T-helper 1 cell (primary cell): ENCODE measurements at regions not wholly inside any gene's neighbourhood (a gene's known extent, or its start where the extent isn't known, plus 50 kb on each side); places are given as distances from the start of the nearest gene placed in this dataset.

Source experiments
- DNase-seq, 5 donors: peaks; one replicate each; pipeline ENCODE4 v3.0.0-alpha.2; 2012 to 2020

DNA sequence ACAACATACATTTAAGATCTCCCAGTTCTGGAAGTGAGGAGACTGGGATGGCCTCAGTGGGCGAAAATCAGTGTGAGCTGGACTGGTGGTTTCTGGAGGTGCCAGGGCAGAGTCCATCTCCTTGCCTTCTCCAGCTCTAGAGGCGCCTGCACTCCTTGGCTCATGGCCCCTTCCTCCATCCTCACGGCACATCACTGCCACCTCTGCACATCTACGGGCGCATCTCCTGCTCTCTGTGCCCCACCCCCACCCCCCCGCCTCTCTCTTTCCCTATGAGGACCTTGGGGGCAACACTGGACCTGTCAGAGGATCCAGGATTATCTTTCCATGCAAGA, 62.8 kb upstream of the DIO3 start:
- DNase-seq = no peak

DNA sequence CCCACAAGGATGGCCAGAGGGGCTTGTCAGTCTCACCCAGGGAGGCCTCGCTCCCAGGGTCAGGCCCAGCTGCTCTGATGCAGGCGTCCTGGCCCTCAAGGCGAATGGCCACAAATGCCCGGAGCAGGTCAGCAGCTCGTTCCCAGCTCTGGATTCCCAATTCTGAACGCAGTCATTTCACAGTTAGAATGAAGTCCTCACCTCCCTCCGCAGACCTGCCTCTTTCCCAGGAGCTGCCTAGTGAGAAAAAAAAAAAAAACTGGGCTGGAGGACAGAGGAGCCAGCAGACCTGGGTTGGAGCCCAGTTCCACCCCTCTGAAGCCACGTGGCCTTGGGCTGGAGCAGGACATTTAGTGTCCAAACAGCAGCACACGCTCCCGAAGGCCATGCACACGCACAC, 62.2 kb upstream of the DIO3 start:
- DNase-seq = no peak

DNA sequence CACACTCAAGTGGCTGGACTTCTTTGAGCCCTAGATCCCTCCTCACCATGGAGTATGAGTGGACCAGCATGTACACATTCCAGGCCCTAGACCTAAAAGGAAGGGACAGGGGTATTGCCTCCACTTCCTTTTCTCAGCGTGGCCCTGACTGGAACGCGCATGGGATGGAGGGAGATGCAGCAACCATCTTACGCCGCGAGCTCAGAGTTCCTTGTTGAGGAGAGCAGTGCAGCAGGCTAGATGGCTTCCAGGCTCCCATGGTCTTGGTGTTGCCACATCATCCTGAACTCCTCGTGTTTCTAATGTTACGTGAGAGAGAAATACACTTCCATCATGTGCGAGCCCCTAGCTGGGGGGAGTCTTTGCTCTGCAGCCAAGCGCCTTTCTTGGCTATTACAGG, 61.8 kb upstream of the DIO3 start:
- no peak for DNase-seq

DNA sequence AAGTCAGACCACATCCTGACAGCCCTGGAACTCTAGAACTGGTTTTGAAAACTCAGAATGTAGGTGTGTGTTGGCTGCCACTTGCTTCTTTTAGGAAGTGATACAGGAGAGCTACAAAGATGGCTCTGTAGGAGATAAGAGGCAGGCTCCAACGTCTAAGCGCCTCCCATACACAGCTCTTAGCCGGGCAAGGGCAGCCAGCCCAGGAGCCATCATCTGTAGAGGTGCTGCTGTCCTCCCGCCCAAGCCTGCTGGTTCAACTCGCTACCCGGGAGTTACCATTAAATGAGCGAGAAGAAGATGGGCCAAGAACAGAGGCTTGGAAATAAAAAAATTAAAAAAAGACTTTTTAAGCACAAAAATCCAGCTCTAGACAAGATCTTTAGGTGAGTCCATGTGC, 61.2 kb upstream of the DIO3 start:
- no peak for DNase-seq

DNA sequence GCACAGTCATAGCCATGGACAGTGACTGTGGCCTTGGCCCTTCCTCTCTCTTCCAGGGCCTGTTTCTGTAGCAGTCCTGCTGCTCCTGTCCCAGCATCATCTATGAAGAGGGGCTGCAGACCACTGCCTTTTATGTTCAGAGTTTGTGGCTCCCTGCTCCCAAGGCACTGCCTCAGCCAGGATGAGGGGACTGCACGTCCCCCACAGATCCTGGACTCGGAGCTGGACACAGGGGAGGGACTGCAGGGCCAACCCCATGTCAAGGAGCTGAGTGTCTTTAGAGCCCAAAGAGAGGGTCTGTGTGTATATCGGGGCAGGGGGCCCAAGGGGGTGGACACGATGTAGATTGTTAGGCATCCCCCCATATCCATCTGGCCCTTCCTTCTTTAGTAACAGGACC, 60.6 kb upstream of the DIO3 start:
- no peak for DNase-seq

DNA sequence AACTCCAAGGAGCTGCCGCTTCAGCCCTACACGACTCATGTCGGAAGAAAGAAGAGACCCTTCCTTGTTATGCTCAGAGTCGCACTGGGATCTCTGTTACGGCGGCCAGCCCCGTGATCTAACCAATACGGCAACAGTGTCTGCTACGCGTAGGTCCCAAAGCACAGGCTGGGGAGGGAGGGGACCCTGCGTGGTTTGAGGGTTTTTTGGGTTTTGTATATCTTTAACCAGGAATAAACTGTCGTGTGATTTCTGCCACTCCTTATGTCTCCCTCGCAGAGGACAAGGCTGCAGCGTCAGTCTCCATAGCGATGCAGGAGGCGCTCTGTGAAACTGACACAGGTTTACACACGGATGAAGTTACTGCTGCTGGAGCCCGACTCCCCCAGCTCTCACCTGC, 60.0 kb upstream of the DIO3 start:
- no peak for DNase-seq

DNA sequence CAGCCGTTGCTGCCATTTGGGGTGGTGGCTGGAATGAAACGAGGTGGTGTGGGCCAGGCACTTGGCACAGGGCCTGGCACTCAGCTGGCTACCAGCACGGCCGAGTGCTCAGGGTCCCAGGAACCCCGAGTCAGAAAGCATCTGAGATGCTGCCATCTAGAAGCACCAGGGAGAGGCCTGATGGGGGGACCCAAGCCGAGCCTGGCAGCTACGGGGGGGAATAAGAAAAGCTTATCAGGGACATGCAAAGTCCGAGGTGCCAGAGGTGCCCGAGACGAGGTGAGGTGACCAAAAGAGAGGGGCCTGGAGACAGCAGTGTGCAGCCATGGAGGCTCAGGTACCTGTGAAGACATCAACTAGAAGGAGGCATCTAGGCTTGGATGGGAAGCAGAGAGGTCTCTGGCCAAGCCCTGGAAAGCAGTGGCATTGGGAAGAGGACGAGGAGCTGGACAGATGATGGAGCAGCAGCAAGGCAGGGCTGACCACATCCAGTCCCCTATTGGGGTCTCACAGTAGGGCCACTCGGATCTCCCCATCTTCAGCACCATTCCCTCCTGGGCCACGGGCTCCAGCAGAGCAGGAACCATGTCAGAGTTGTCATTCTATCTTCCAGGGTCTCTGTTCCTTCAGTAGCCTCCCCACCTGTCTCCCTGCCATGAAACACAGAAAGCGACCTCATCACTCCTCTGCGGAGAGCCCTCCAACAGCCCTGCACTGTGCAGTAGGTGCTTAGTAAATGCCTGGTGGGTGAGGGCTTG, 59.3 kb upstream of the DIO3 start:
- no peak for DNase-seq

DNA sequence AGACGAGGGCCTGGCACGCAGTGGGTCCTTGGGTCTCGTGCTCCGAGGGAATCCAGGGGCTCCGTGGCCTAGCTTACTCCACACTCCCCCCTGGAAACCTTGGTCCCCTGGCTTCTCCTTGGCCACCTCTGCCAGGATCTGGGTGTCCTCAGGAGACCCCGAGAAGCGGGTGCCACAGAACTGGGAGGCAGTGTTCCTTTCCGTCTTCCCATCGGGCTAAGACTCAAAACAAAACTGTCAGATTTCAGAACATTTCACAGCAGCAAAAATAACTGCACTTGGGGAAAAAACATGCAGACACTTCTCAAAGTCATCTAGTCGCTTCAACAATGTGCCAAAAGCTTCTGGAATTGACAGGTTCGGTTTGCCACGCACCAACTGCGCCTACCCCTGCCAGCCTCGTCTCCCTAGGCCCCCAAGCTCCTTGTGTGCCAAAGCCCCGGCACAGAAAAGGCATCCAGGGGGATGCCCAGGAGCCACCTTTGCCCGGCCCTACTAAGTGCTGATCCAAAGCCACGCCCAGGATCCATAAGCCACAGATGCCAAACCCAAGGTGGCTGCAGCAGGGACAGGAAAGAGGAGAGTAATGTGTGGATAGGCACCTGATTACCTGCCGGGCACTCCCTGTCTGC, 58.4 kb upstream of the DIO3 start:
- DNase-seq = no peak

DNA sequence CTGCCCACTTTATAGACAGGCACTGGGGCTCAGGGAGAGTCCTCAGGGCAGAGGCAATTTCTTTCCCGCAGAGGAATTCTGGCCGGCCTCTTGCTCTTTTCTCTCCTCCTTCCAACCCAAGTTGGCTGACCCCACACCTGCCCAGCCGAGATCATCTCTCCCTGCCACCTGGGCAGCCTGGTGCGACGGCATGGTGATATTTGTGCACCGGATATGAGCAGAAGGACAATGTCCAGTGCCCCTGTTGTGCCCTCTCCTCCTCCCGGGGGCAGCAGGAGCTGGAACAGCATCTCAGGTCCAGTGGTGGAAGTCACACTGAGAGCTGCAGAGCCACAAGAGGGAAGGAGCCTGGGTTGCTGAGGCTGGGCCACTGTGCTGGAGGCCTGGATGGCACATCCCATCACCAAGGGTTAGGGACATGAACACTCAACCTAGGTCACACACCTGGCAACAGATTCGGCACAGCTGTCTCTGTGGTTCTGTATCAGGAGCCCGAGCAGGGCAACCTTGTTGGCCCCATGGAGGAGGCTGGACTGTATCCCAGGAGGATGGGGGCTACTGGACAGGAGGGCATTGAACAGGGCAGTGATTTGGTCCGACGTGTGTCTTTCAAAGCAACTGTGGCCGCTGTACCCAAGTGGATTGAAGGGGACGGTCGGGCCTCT, 57.7 kb upstream of the DIO3 start:
- DNase-seq = no peak

DNA sequence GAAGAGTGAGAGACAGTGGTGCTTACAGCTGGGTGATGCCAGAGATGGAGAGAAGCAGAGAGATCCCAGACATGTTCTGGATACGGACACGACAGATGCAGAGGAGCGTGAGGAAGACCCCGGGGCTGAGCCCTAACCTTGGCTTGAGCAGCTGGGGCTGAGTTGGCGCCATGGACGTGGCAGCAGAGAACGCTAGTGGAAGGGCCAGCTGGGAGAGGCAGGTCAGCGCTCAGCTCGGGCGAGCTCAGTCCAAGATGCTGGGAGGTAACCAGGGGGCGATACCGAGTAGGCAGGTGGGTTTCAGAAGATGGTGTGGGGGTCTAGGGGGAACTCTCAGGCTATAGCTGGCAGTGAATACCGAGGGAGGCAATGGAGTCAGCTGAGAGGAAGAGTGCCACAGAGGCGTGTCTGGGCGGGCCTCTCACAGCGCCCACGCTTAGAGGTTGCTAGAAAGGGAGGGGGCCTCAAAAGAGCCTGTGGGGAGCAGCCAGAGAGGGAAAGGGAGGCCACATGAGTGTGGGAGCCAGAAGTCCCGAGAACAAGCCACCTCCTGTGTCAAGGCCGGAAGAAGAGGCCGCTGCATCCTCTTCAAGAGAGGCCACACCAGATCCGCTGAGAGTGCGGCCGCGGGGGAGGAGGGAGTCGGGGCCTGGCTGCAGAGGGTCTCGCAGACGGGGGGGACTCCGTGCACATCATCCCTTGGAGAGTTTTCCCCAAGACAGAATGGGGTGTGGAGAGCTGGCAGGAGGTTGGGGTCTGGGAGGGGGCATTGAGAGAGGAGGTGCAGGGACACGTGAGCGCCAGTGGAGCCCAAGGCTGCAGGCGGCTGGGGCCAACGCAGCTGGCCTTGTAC, 57.0 kb upstream of the DIO3 start:
- no peak for DNase-seq

DNA sequence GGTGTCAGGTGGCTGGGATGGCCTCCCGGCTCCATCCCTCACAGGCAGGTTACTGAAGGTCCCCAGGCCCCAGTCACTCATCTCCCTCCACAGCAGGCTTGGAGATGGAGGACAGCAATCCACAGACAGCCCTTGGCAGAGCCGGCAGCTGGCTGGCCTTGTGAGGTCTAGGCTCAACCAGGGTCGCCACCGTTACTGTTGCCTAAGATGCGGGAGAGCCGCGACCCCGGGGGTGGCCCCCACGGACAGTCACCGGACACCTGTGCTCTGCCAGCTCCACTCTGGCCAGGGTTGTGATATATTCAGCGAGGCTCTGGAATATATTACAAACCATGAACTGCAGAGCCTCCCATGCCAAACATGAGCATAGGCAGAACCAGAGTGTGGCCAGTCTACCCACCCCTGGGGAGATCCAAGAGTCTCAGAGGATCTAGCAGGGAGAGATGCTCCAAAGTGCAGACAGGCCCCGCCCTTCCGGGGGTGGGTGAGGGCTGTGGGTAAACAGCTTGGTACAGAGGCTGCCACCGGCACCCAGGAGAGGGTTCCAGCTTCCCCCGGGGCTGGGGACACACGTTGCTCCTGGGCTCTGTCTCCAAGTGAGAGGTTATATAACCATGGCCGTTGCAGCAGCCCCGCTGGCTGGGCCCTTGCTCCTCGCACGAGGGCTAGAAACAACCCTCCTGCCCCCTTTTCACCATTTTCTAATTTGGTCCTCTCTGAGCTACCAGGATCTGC, 55.9 kb upstream of the DIO3 start:
- no peak for DNase-seq

DNA sequence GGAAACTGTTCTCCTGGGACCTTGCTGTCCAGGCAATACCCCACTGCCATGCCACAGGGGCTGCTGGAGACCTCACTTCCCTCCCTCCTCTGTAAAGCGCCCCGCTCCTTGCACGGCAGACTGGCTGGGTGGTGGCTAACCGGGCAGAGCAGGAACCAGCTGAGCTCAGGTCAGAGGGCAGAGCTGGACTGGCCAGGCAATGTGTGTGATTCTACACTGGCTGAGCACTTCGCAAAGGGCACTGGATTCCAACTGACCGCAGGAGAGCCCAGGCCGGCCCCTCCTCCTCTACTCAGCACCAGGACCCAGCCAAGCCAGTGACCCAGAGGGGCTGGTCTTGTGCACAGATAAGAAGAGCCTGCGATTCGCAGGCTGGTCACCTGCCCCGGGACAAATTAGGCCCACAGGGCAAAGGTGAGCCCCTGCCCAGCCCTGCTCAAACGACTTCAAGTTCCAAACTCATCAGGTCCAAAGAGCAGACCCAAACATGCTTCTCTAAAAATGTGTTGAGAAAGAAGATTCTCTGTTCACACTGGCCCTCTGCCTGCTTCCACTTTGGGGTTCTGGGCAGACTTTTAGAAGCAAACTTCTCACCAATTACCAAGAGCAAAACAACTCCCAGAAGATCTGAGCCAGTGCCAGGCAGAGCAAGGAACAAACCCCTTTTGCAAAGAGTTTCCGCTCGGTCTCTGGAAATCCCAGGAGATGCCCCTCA, 54.9 kb upstream of the DIO3 start:
- peak in 1 of 5 donors; percentile 2 for DNase-seq

DNA sequence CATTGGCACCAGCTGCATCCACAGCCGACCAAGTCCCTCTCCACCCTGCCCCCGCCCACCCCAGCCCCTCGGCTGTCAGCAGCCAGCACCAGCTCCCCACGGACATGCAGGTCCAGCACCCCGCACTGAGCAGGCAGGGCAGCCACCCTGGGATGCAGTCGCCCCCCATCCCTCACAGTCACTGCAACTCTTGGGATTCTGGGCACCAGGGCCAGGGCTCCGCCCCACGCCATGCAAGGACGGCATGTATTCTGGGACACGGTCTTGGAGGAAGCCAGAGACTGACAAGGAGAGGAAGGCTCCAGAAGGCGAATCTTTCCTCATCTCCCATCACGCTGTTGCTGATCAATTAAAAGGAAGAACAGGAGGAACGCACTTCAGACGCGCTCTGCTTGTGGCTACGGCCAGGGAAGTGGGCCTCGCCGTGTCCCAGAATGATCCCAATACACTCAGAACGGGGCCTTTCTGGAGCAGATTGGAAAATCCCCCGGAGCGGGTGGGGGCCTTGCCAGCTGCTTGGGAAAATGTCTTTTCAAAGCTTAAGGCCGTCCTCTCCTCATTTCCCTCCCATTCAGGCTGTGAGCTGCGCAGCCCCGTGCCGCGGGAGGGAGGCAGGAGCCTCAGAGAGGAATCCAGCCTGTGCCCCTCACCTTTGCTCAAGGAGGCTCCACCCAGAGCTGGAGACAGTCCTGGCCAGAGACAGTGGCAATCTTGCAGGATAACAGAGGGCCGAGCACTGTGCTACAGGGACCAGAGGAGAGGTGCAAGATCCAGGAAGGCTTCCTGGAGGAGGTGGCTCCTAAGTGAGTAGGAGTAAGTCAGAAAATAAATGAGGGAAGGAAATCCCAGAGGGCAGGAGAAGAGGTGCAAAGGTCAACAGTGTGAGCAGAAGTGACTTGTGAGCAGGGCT, 54.1 kb upstream of the DIO3 start:
- DNase-seq = peak in 1 of 5 donors; percentile 7

DNA sequence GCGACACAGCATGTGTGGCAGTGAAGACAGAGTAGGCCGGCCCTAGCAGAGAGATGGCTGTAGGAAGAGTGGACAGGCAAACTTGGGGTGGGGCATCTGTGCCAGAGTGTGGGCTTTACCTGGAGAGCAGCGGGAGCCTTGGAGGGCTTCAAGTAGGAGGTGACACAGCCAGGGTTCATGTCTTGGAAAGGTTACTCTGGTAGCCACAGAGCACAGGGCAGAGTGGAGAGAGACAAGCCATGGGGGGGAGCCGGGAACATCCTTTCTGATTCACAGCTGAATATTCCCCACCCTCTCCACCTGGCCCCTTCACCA, 53.5 kb upstream of the DIO3 start:
- DNase-seq = peak in 1 of 5 donors; percentile 2

DNA sequence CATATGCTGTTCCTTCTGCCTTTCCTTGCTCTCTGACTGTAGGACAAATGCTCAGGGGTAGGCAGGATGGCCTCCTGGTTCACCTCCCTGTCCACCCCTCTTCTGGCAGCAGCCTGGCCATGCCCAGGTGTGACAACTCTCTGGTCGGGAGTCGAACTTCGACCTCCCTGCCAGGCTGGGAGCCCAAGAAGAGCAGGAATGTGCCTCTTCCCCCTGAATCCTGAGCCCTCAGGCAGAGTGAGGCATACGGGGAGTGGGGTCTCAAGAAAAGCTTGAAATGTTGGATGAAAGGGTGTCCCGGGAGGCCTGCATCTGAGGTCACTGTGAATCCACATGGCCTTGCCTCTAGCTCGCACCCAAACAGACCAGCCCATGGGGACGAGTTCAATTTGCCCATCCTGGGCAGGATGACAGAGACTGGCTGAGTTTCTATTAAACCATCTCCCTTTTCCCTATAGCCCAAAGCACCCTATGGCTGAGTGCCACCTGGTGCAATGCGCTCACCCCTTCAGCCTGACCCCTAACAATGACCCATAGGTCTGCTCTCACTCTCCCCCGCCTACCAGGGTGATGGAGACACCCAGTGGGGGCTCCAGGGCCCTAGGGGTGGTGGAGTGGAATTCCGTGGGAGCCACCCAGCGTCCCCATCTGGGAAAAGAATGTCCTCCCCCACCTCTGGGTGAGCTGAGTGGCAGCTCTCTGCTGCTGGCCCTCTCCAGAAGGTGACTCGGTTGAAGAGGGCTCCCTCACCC, 52.9 kb upstream of the DIO3 start:
- DNase-seq = peak in 1 of 5 donors; percentile 6

DNA sequence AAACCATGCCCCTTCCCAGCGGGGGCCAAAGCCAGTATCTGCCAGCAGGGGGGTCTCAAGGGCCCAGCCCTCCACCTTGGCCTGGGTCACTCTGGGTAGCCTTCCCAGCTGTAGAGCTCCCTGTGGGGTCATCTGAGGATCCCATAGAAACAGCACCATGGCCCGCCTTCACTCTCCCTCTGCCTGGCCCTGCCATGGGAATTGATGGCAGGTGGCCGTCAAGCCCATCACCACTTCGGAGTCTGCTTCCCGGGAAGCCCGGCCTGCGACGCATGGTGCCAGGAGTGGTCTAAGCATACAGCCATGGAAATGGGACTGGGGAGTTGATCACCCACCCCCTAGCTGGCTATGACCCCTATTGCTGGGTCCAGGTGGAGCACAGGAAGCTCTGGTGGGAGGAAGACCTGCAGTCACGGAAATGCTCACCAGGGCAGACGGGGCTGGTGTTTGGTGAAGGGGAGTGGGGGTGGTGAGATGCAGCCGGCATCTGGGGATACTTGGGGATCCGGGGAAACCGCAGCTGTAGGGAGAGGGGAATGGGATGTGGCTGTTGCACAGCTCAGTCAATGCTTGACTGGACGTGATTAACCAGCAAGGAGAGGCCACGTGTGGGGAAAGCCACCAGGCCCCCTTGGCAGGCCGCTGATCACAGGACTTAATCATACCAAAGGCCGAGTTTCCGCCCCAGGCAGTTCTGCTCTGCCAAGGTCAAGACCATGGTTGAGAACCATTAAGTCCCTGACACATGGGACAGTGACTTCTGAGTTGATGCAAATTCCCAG, 52.2 kb upstream of the DIO3 start:
- DNase-seq = peak in 1 of 5 donors; percentile 7

DNA sequence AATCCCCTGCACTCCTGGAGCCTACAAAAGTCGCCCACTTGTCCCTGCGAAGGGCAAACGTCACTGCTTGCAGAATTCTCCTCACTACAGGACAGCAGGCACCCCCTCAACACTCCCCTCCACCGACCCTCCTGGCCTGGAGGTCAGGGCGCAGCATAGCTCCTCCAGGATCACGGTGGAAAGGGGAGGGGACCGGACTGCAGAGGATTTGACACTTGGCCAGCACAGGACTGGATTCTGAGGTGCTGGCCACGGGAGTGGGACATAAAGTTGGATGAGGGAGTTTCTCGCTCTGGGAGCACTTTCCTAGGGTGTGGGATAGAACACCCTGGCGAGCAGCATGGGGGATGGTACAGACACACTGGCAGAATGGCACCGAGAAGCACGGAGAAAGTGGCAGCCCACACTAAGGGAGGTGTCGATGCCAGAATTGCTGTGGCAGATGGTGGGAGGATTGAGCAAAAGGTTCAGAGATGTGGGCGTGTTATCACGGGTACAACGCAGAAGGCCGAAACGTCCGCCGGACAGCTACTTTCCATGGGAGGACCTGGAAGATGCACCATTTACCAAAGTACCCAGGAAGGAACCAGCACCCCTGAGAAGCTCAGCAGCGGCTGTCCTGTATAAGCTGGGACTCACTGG, 51.4 kb upstream of the DIO3 start:
- no peak for DNase-seq

DNA sequence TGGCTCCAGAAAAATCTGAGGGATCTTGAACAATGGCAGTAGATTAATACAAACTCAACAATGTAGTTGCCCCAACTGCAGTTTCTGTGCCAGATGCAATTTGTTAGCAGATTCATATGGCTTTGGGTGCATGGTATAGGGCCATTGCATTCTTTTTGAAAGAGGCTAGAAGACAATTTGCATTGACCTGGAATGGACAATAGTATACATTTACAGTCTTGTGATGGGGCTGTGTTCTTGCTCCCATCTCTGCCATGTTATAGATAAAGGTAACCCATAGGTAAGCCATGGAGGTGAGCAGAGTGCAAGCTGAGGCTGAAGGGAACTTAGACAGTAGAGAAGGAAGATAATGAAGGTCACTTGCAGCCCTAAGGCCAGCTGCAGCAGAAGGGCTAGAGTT, 50.1 kb upstream of the DIO3 start:
- no peak for DNase-seq
